ENCODE measurements at regions not wholly inside any gene's neighbourhood (a gene's known extent, or its start where the extent isn't known, plus 50 kb on each side); places are given as distances from the start of the nearest gene placed in this dataset.

DNA sequence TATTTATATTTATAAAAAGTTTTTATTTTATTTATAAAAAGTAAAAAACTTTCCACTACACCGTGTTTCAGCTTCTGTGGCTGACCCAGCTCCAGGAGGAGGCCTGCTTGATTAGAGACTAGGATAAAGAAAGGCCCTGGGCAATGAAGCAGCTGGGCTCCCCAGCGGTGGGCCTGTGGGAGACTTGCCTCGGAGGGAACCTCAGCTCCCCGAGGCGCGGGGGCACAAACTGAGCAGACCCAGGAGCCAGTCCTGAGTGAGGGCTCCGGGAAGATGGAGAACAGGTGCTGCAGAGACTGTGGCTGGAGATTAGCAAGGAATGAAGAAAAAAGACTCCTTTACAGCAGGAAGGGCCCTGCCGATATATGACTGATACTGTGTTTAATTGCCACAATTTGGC is 63.8 kb upstream of the GJB6 start:
- TF ChIP-seq GATA2 (IDR thresholded peaks at IDR 0.05; ENCODE audit: low read depth, low read length) (no peak), GATA3 (IDR thresholded peaks at IDR 0.05; ENCODE audit: low read depth, low read length) (no peak)
